ENCODE measurements at regions not wholly inside any gene's neighbourhood (a gene's known extent, or its start where the extent isn't known, plus 50 kb on each side); places are given as distances from the start of the nearest gene placed in this dataset.
"Not testable (repeated sequence)": the region's sequence is repeated elsewhere in the genome, so short reads cannot be mapped to it uniquely, and the experiment has no call there.

- no peaks in the 10 kb centered on the region for H3K27me3 ChIP-seq (ENCODE audit: insufficient read depth, insufficient read length)
- DNase-seq (ENCODE audit: low read depth, low spot score): no peak
- H3K4me3 ChIP-seq (ENCODE audit: insufficient read length, low read depth): no peak overlapping the region
- no peak overlapping the region for H3K9ac ChIP-seq (ENCODE audit: insufficient read length, low read depth)
- H3K4me1 ChIP-seq (ENCODE audit: insufficient read depth, insufficient read length): no peaks in the 10 kb centered on the region
- H3K36me3 ChIP-seq (ENCODE audit: insufficient read depth, insufficient read length, low read length): no peaks in the 10 kb centered on the region
- H3K9me3 ChIP-seq (ENCODE audit: insufficient read depth, low read length): no peaks in the 10 kb centered on the region; the same call in 1 of the 2 replicates
- no peak for TF ChIP-seq YY1 (IDR thresholded peaks at IDR 0.05; ENCODE audit: insufficient read depth, insufficient read length)
- TF ChIP-seq ZNF274 (IDR thresholded peaks at IDR 0.05; ENCODE audit: low read depth, low read length): no peak
- TF ChIP-seq SUZ12 (IDR thresholded peaks at IDR 0.05; ENCODE audit: extremely low read depth, insufficient read depth, insufficient read length): no peak
Measured at GRCh38 chr7:54416678-54417077, 125.5 kb upstream of the VSTM2A start.

DNA sequence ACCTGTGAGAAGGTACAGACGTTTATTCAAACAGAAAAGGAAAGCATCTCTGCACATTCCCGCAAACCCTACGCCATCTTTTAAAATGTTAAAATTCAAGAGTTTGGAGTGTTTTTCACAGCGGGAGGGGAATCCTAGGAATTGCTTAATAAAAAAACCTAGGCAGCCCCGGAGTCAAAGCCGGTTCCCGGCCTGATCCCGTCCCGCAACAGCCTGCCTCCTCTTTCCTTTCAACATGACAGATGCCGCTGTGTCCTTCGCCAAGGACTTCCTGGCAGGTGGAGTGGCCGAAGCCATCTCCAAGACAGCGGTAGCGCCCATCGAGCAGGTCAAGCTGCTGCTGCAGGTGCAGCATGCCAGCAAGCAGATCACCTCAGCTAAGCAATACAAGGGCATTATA lies 123.0 kb upstream of the VSTM2A start:
- Histone ChIP-seq H3K4me3 (ENCODE audit: insufficient read length, low read depth) (no peak overlapping the region), H3K4me1 (ENCODE audit: insufficient read depth, insufficient read length) (no peaks in the 10 kb centered on the region), H3K27me3 (ENCODE audit: insufficient read depth, insufficient read length) (no peaks in the 10 kb centered on the region), H3K36me3 (ENCODE audit: insufficient read depth, insufficient read length, low read length) (no peaks in the 10 kb centered on the region), H3K9me3 (ENCODE audit: insufficient read depth, low read length) (no peaks in the 10 kb centered on the region), H3K9ac (ENCODE audit: insufficient read length, low read depth) (no peak overlapping the region)
- TF ChIP-seq YY1 (IDR thresholded peaks at IDR 0.05; ENCODE audit: insufficient read depth, insufficient read length): no peak
- TF ChIP-seq SUZ12 (IDR thresholded peaks at IDR 0.05; ENCODE audit: extremely low read depth, insufficient read depth, insufficient read length): no peak
- no peak for TF ChIP-seq ZNF274 (IDR thresholded peaks at IDR 0.05; ENCODE audit: low read depth, low read length)
- DNase-seq (ENCODE audit: low read depth, low spot score): peak; percentile 38

DNA sequence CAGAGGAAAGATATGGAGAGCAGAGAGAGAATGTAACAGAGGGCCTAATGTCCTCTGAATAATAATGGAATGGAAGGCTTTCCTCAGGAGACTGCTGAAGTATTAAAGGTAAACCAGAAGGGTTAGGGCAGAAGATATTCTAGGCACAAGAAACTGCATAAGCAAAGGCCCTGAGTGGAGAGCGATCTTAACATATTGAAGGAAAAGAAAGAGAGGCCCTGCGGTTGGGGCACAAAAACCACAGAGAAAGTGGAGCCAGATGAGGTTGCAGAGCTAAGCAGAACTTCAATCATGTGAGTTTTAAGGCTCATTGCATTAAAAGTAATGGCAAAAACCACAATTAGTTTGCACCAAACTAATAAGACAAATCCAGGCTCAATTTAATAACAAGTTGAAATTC lies 115.8 kb upstream of the VSTM2A start:
- H3K9me3 ChIP-seq (ENCODE audit: insufficient read depth, low read length): no peaks in the 10 kb centered on the region; the same call in 1 of the 2 replicates
- no peak overlapping the region for H3K4me3 ChIP-seq (ENCODE audit: insufficient read length, low read depth)
- TF ChIP-seq SUZ12 (IDR thresholded peaks at IDR 0.05; ENCODE audit: extremely low read depth, insufficient read depth, insufficient read length) (no peak), YY1 (IDR thresholded peaks at IDR 0.05; ENCODE audit: insufficient read depth, insufficient read length) (no peak), ZNF274 (IDR thresholded peaks at IDR 0.05; ENCODE audit: low read depth, low read length) (no peak)
- no peaks in the 10 kb centered on the region for H3K36me3 ChIP-seq (ENCODE audit: insufficient read depth, insufficient read length, low read length)
- DNase-seq (ENCODE audit: low read depth, low spot score): no peak
- no peaks in the 10 kb centered on the region for H3K4me1 ChIP-seq (ENCODE audit: insufficient read depth, insufficient read length)
- H3K9ac ChIP-seq (ENCODE audit: insufficient read length, low read depth): no peak overlapping the region
- H3K27me3 ChIP-seq (ENCODE audit: insufficient read depth, insufficient read length): no peaks in the 10 kb centered on the region

GRCh38 chr7:54429111-54429510 lies 113.1 kb upstream of the VSTM2A start:
- Histone ChIP-seq H3K36me3 (ENCODE audit: insufficient read depth, insufficient read length, low read length) (no peaks in the 10 kb centered on the region), H3K9me3 (ENCODE audit: insufficient read depth, low read length) (no peaks in the 10 kb centered on the region; the same call in 1 of the 2 replicates), H3K4me3 (ENCODE audit: insufficient read length, low read depth) (no peak overlapping the region), H3K9ac (ENCODE audit: insufficient read length, low read depth) (no peak overlapping the region), H3K27me3 (ENCODE audit: insufficient read depth, insufficient read length) (no peaks in the 10 kb centered on the region), H3K4me1 (ENCODE audit: insufficient read depth, insufficient read length) (no peaks in the 10 kb centered on the region)
- no peak for DNase-seq (ENCODE audit: low read depth, low spot score)
- TF ChIP-seq ZNF274 (IDR thresholded peaks at IDR 0.05; ENCODE audit: low read depth, low read length): no peak
- no peak for TF ChIP-seq YY1 (IDR thresholded peaks at IDR 0.05; ENCODE audit: insufficient read depth, insufficient read length)

DNA sequence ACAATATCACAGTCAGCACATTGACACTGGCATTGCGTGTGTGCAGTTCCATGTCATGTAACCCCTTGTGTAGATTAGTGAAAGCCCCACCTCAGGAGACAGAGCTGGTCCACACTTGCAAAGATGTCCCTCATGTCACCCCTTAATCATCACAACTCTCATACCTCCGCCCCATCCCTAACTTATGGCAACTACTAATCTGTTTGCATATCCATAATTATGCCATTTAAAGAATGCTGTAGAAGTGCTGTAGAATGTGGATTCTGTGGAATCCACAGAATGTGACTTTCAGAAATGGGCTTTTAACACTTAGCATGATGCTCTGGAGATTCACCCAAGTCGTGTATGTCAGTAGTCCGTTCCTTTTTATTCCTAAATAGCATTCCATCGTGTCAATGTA lies 102.8 kb upstream of the VSTM2A start:
- no peak for TF ChIP-seq YY1 (IDR thresholded peaks at IDR 0.05; ENCODE audit: insufficient read depth, insufficient read length)
- no peak for TF ChIP-seq SUZ12 (IDR thresholded peaks at IDR 0.05; ENCODE audit: extremely low read depth, insufficient read depth, insufficient read length)
- no peak for TF ChIP-seq ZNF274 (IDR thresholded peaks at IDR 0.05; ENCODE audit: low read depth, low read length)
- no peaks in the 10 kb centered on the region for H3K4me1 ChIP-seq (ENCODE audit: insufficient read depth, insufficient read length)
- peaks cover 4% of the 10 kb centered on the region; the same call in 1 of the 2 replicates for H3K9me3 ChIP-seq (ENCODE audit: insufficient read depth, low read length)
- DNase-seq (ENCODE audit: low read depth, low spot score): no peak
- no peaks in the 10 kb centered on the region for H3K27me3 ChIP-seq (ENCODE audit: insufficient read depth, insufficient read length)
- H3K9ac ChIP-seq (ENCODE audit: insufficient read length, low read depth): no peak overlapping the region
- H3K36me3 ChIP-seq (ENCODE audit: insufficient read depth, insufficient read length, low read length): no peaks in the 10 kb centered on the region
- no peak overlapping the region for H3K4me3 ChIP-seq (ENCODE audit: insufficient read length, low read depth)

DNA sequence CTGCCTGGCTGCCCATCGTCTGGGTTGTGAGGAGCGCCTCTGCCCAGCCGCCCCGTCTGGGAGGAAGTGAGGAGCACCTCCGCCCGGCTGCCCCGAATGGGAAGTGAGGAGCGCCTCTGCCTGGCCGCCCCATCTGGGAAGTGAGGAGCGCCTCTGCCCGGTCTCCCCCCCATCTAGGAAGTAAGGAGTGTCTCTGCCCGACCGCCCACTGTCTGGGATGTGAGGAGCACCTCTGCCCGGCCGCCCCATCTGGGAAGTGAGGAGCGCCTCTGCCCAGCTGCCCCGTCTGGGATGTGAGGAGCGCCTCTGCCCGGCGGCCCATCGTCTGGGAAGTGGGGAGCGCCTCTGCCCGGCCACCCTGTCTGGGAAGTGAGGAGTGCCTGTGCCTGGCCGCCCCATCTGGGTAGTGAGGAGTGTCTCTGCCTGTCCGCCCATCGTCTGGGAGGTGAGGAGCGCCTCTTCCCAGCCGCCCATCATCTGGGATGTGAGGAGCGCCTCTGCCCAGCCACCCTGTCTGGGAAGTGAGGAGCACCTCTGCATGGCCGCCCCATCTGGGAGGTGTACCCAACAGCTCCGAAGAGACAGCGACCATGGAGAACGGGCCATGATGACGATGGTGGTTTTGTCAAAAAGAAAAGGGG lies 98.0 kb upstream of the VSTM2A start:
- H3K9ac ChIP-seq (ENCODE audit: insufficient read length, low read depth); H3K4me1 ChIP-seq (ENCODE audit: insufficient read depth, insufficient read length); DNase-seq (ENCODE audit: low read depth, low spot score); H3K36me3 ChIP-seq (ENCODE audit: insufficient read depth, insufficient read length, low read length); H3K9me3 ChIP-seq (ENCODE audit: insufficient read depth, low read length); H3K27me3 ChIP-seq (ENCODE audit: insufficient read depth, insufficient read length); H3K4me3 ChIP-seq (ENCODE audit: insufficient read length, low read depth): not testable (repeated sequence)

GRCh38 chr7:54453168-54453567 lies 89.0 kb upstream of the VSTM2A start:
- not testable (repeated sequence) for H3K36me3 ChIP-seq (ENCODE audit: insufficient read depth, insufficient read length, low read length); H3K4me1 ChIP-seq (ENCODE audit: insufficient read depth, insufficient read length); H3K9ac ChIP-seq (ENCODE audit: insufficient read length, low read depth); H3K4me3 ChIP-seq (ENCODE audit: insufficient read length, low read depth); DNase-seq (ENCODE audit: low read depth, low spot score); H3K27me3 ChIP-seq (ENCODE audit: insufficient read depth, insufficient read length)
- H3K9me3 ChIP-seq (ENCODE audit: insufficient read depth, low read length): peaks cover 29% of the 10 kb centered on the region; the same call in 1 of the 2 replicates

- peaks cover 44% of the 10 kb centered on the region; the same call in 1 of the 2 replicates for H3K9me3 ChIP-seq (ENCODE audit: insufficient read depth, low read length)
- not testable (repeated sequence) for H3K4me3 ChIP-seq (ENCODE audit: insufficient read length, low read depth); H3K36me3 ChIP-seq (ENCODE audit: insufficient read depth, insufficient read length, low read length); H3K9ac ChIP-seq (ENCODE audit: insufficient read length, low read depth); H3K4me1 ChIP-seq (ENCODE audit: insufficient read depth, insufficient read length); DNase-seq (ENCODE audit: low read depth, low spot score); H3K27me3 ChIP-seq (ENCODE audit: insufficient read depth, insufficient read length)
Measured at GRCh38 chr7:54454700-54455099, 87.5 kb upstream of the VSTM2A start.

Measured in NT2/D1 (cell line).